Brain microvascular endothelial cell (primary cell): ENCODE measurements at regions not wholly inside any gene's neighbourhood (a gene's known extent, or its start where the extent isn't known, plus 50 kb on each side); places are given as distances from the start of the nearest gene placed in this dataset.

Source experiments
- DNase-seq: peaks from one replicate; pipeline ENCODE4 v3.0.0-alpha.2; 2020
- H3K27ac ChIP-seq: fragments of 250-450 bp; sonication (Bioruptor Pico); 2 replicates; pipeline ENCODE4 v1.5.1; 2020; ENCODE audit warnings: mild to moderate bottlenecking, moderate library complexity
- H3K27me3 ChIP-seq: fragments of 250-450 bp; sonication (Bioruptor Pico); replicated peaks from 2 replicates; pipeline ENCODE4 v1.5.1; 2020; ENCODE audit warnings: mild to moderate bottlenecking
- H3K36me3 ChIP-seq: fragments of 250-450 bp; sonication (Bioruptor Pico); replicated peaks from 2 replicates; pipeline ENCODE4 v1.5.1; 2020; ENCODE audit warnings: mild to moderate bottlenecking
- H3K4me3 ChIP-seq: 2 replicates; pipeline ENCODE4 v1.5.1; 2011; ENCODE audit warnings: low read depth, mild to moderate bottlenecking, control low read depth, low read length, moderate library complexity
- CTCF ChIP-seq: IDR thresholded peaks from 2 replicates; pipeline ENCODE4 v1.5.1; 2011; ENCODE audit warnings: low read depth, mild to moderate bottlenecking, moderate library complexity, low read length, control low read depth, inconsistent platforms; ENCODE audit errors: missing control alignments
- in situ Hi-C: cut with HindIII; loops from 2 replicates; pipeline ENCODE4 v1.10.0; 2017; ENCODE audit warnings: low sequenced_read_pairs, low pct_ligation_motif_present

GRCh38 chr13:69296130-69296529, 811.5 kb upstream of the ATXN8OS start:
- no peak for DNase-seq
- no peak for TF ChIP-seq CTCF
- in situ Hi-C loops, result no loop called here
- no peaks in the 10 kb centered on the region for H3K27me3 ChIP-seq
- no peak overlapping the region for H3K4me3 ChIP-seq
- no peaks in the 10 kb centered on the region for H3K36me3 ChIP-seq
- no peak overlapping the region for H3K27ac ChIP-seq

- DNase-seq, result no peak
- no peak for TF ChIP-seq CTCF
- in situ Hi-C loops, result no loop called here
Measured at GRCh38 chr13:69292789-69293425, 814.7 kb upstream of the ATXN8OS start.

GRCh38 chr13:69291292-69291906, 816.2 kb upstream of the ATXN8OS start:
- Histone ChIP-seq H3K4me3 (no peak overlapping the region), H3K36me3 (no peaks in the 10 kb centered on the region), H3K27ac (no peak overlapping the region), H3K27me3 (no peaks in the 10 kb centered on the region)
- no peak for DNase-seq
- in situ Hi-C loops, result no loop called here
- no peak for TF ChIP-seq CTCF

More at GRCh38 chr13:69292789-69293425, 814.7 kb upstream of the ATXN8OS start:
- Histone ChIP-seq H3K27me3 (no peaks in the 10 kb centered on the region), H3K27ac (no peak overlapping the region), H3K36me3 (no peaks in the 10 kb centered on the region), H3K4me3 (no peak overlapping the region)

- Histone ChIP-seq H3K36me3 (no peaks in the 10 kb centered on the region), H3K27me3 (no peaks in the 10 kb centered on the region), H3K27ac (no peak overlapping the region), H3K4me3 (no peak overlapping the region)
- TF ChIP-seq CTCF, result no peak
- DNase-seq, result no peak
- in situ Hi-C loops, result no loop called here
Measured at GRCh38 chr13:69288026-69288425, 819.6 kb upstream of the ATXN8OS start.

GRCh38 chr13:69287050-69287698, 820.5 kb upstream of the ATXN8OS start:
- in situ Hi-C loops, result no loop called here
- no peak overlapping the region for H3K27ac ChIP-seq
- H3K4me3 ChIP-seq, result no peak overlapping the region
- no peak for DNase-seq
- no peak for TF ChIP-seq CTCF
- H3K36me3 ChIP-seq, result no peaks in the 10 kb centered on the region
- no peaks in the 10 kb centered on the region for H3K27me3 ChIP-seq
